DMS114 treated with DMSO at 0.1 percent for 48 hours (cell line): ENCODE measurements at regions not wholly inside any gene's neighbourhood (a gene's known extent, or its start where the extent isn't known, plus 50 kb on each side); places are given as distances from the start of the nearest gene placed in this dataset.
"Not testable (repeated sequence)": the region's sequence is repeated elsewhere in the genome, so short reads cannot be mapped to it uniquely, and the experiment has no call there.

Experiments
- DNase-seq: peaks from one replicate; lab custom pipeline; 2025; ENCODE audit not compliant: unreplicated experiment; lab: John Stamatoyannopoulos, UW

GRCh38 chr6:4274382-4275082, 139.2 kb upstream of the ECI2 start:
- DNase-seq = no peak

- DNase-seq = no peak
Measured at GRCh38 chr6:4272996-4273395, 137.6 kb upstream of the ECI2 start.

GRCh38 chr6:4271761-4272470, 136.5 kb upstream of the ECI2 start:
- DNase-seq = no peak

GRCh38 chr6:4270776-4271175, 135.4 kb upstream of the ECI2 start:
- DNase-seq = no peak

GRCh38 chr6:4270001-4270400, 134.6 kb upstream of the ECI2 start:
- no peak for DNase-seq

- no peak for DNase-seq
Measured at GRCh38 chr6:4268171-4268570, 132.8 kb upstream of the ECI2 start.

GRCh38 chr6:4265740-4266139, 130.4 kb upstream of the ECI2 start:
- no peak for DNase-seq

- DNase-seq = no peak
Measured at GRCh38 chr6:4264601-4265000, 129.2 kb upstream of the ECI2 start.

GRCh38 chr6:4264081-4264480, 128.7 kb upstream of the ECI2 start:
- DNase-seq = no peak

- no peak for DNase-seq
Measured at GRCh38 chr6:4262526-4262925, 127.2 kb upstream of the ECI2 start.

GRCh38 chr6:4259391-4259790, 124.0 kb upstream of the ECI2 start:
- no peak for DNase-seq

GRCh38 chr6:4258733-4259132, 123.4 kb upstream of the ECI2 start:
- DNase-seq = no peak

GRCh38 chr6:4256969-4257368, 121.6 kb upstream of the ECI2 start:
- no peak for DNase-seq

GRCh38 chr6:4253604-4254231, 118.3 kb upstream of the ECI2 start:
- no peak for DNase-seq

- not testable (repeated sequence) for DNase-seq
Measured at GRCh38 chr6:4252445-4252844, 117.1 kb upstream of the ECI2 start.

- no peak for DNase-seq
Measured at GRCh38 chr6:4250645-4251044, 115.3 kb upstream of the ECI2 start.

- DNase-seq = not testable (repeated sequence)
Measured at GRCh38 chr6:4243832-4244231, 108.5 kb upstream of the ECI2 start.

GRCh38 chr6:4243237-4243636, 107.9 kb upstream of the ECI2 start:
- DNase-seq = no peak

- no peak for DNase-seq
Measured at GRCh38 chr6:4242601-4243000, 107.2 kb upstream of the ECI2 start.

GRCh38 chr6:4240148-4240547, 104.8 kb upstream of the ECI2 start:
- no peak for DNase-seq

- DNase-seq = no peak
Measured at GRCh38 chr6:4225161-4225872, 89.9 kb upstream of the ECI2 start.
